GM12878 (cell line): ENCODE measurements at regions not wholly inside any gene's neighbourhood (a gene's known extent, or its start where the extent isn't known, plus 50 kb on each side); places are given as distances from the start of the nearest gene placed in this dataset.

Source experiments
- BMI1 ChIP-seq: fragments of 450-650 bp; IDR thresholded peaks from 2 replicates; pipeline ENCODE4 v1.6.1; 2016; ENCODE audit warnings: mild to moderate bottlenecking, moderate library complexity, borderline replicate concordance
- EP300 ChIP-seq, 2 experiments: fragments of 150-350 bp in 1 of 2; IDR thresholded peaks; 2 replicates each; pipeline ENCODE4 v1.6.1; 2011 to 2012; ENCODE audit warnings: low read depth in 2 of 2, low read length in 2 of 2, borderline replicate concordance in 1 of 2, improper control_type of control experiment in 1 of 2, inconsistent platforms in 1 of 2; ENCODE audit not compliant: control insufficient read depth in 1 of 2
- GABPA ChIP-seq: IDR thresholded peaks from 2 replicates; pipeline ENCODE4 v1.6.1; 2014; ENCODE audit warnings: antibody characterized with exemption, low read depth, mild to moderate bottlenecking, inconsistent platforms
- HDAC2 ChIP-seq: fragments of 200-600 bp; sonication (generic); IDR thresholded peaks from 2 replicates; pipeline ENCODE4 v1.6.1; 2017
- HDAC6 ChIP-seq: fragments of 200-600 bp; sonication (generic); IDR thresholded peaks from one replicate; pipeline ENCODE4 v1.8.0; 2017; ENCODE audit warnings: antibody characterized with exemption; ENCODE audit not compliant: unreplicated experiment
- IRF4 ChIP-seq: IDR thresholded peaks from 2 replicates; pipeline ENCODE4 v1.6.1; 2011; ENCODE audit warnings: low read depth, low read length
- MEF2B ChIP-seq: fragments of 450-650 bp; IDR thresholded peaks from 2 replicates; pipeline ENCODE4 v1.6.1; 2018; ENCODE audit warnings: mild to moderate bottlenecking, moderate library complexity; ENCODE audit not compliant: partially characterized antibody, poor library complexity, severe bottlenecking
- NBN ChIP-seq: fragments of 450-650 bp; IDR thresholded peaks from 2 replicates; pipeline ENCODE4 v1.6.1; 2016
- NFYB ChIP-seq: IDR thresholded peaks from 2 replicates; pipeline ENCODE4 v1.6.1; 2011; ENCODE audit warnings: low read depth, mild to moderate bottlenecking, low read length, improper control_type of control experiment, moderate library complexity; ENCODE audit not compliant: insufficient read depth
- PAX5 ChIP-seq: IDR thresholded peaks from 2 replicates; pipeline ENCODE4 v1.6.1; 2011; ENCODE audit warnings: low read depth, low read length, borderline replicate concordance
- POLR2A ChIP-seq: IDR thresholded peaks from 2 replicates; pipeline ENCODE4 v1.6.1; 2011; ENCODE audit warnings: low read depth, mild to moderate bottlenecking, low read length
- RELA ChIP-seq: fragments of 450-650 bp; IDR thresholded peaks from 2 replicates; pipeline ENCODE4 v1.8.0; 2014; ENCODE audit warnings: borderline replicate concordance; ENCODE audit not compliant: partially characterized antibody
- SMAD5 ChIP-seq: IDR thresholded peaks from 2 replicates; pipeline ENCODE4 v1.6.1; 2016; ENCODE audit warnings: antibody characterized with exemption, low read depth
- SREBF1 ChIP-seq: IDR thresholded peaks from 2 replicates; pipeline ENCODE4 v1.6.1; 2012; ENCODE audit warnings: mild to moderate bottlenecking, low read length
- TARDBP ChIP-seq: IDR thresholded peaks from 2 replicates; pipeline ENCODE4 v1.6.1; 2016; ENCODE audit warnings: borderline replicate concordance
- WRNIP1 ChIP-seq: IDR thresholded peaks from 2 replicates; pipeline ENCODE4 v1.6.1; 2011; ENCODE audit warnings: low read depth, low read length, improper control_type of control experiment, borderline replicate concordance
- TF ChIP-seq, protein P1 (sequence below): fragments of 450-650 bp; IDR thresholded peaks from 2 replicates; pipeline ENCODE4 v1.6.1; 2017; ENCODE audit warnings: antibody characterized with exemption, mild to moderate bottlenecking, moderate library complexity
- TF ChIP-seq, protein P2 (sequence below): fragments of 450-650 bp; IDR thresholded peaks from 2 replicates; pipeline ENCODE4 v1.6.1; 2017; ENCODE audit warnings: borderline replicate concordance
- TF ChIP-seq, protein P3 (sequence below): fragments of 450-650 bp; formaldehyde crosslinking; IDR thresholded peaks from 2 replicates; pipeline ENCODE4 v1.4.0; 2020; ENCODE audit warnings: mild to moderate bottlenecking, moderate library complexity
- TF ChIP-seq, protein P4 (sequence below): fragments of 150-350 bp; IDR thresholded peaks from 2 replicates; pipeline ENCODE4 v1.6.1; 2014; ENCODE audit warnings: mild to moderate bottlenecking, low read depth, low read length

DNA sequence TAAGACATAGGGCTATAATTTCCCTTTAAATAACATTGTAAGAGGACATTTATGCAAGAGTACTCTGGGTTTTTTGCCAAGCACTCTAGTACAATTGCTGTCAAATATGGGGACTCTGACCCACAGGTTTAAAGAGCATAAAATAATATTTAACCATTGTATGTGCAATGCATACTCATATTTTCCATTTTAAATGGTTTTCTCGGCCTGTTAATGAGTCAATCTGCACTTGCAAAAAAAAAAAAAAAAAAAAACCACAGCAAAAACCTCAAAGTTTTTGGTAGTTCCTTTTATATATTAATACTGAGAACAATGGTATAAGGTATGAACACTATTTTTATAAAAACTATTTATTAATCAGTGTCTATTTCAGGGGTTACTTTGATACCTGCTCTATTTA, 304.0 kb upstream of the CBLB start (continued):
- no peak for TF ChIP-seq PAX5
- peak; percentile 51; the same call in 1 of the 2 replicates for TF ChIP-seq NBN
- peak; percentile 78 to 96 for TF ChIP-seq EP300 (IDR thresholded peaks at IDR 0.05; ENCODE audit: borderline replicate concordance in 1 of 2, control insufficient read depth in 1 of 2, low read depth in 2 of 2, low read length in 2 of 2)
- TF ChIP-seq TARDBP, result no peak
- TF ChIP-seq, protein P1, sequence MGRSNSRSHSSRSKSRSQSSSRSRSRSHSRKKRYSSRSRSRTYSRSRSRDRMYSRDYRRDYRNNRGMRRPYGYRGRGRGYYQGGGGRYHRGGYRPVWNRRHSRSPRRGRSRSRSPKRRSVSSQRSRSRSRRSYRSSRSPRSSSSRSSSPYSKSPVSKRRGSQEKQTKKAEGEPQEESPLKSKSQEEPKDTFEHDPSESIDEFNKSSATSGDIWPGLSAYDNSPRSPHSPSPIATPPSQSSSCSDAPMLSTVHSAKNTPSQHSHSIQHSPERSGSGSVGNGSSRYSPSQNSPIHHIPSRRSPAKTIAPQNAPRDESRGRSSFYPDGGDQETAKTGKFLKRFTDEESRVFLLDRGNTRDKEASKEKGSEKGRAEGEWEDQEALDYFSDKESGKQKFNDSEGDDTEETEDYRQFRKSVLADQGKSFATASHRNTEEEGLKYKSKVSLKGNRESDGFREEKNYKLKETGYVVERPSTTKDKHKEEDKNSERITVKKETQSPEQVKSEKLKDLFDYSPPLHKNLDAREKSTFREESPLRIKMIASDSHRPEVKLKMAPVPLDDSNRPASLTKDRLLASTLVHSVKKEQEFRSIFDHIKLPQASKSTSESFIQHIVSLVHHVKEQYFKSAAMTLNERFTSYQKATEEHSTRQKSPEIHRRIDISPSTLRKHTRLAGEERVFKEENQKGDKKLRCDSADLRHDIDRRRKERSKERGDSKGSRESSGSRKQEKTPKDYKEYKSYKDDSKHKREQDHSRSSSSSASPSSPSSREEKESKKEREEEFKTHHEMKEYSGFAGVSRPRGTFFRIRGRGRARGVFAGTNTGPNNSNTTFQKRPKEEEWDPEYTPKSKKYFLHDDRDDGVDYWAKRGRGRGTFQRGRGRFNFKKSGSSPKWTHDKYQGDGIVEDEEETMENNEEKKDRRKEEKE, result no peak
- no peak for TF ChIP-seq HDAC6
- TF ChIP-seq, protein P2, sequence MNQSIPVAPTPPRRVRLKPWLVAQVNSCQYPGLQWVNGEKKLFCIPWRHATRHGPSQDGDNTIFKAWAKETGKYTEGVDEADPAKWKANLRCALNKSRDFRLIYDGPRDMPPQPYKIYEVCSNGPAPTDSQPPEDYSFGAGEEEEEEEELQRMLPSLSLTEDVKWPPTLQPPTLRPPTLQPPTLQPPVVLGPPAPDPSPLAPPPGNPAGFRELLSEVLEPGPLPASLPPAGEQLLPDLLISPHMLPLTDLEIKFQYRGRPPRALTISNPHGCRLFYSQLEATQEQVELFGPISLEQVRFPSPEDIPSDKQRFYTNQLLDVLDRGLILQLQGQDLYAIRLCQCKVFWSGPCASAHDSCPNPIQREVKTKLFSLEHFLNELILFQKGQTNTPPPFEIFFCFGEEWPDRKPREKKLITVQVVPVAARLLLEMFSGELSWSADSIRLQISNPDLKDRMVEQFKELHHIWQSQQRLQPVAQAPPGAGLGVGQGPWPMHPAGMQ, result peak; percentile 78; the same call in 1 of the 2 replicates
- no peak for TF ChIP-seq IRF4
- no peak for TF ChIP-seq HDAC2
- peak; percentile 59; the same call in 1 of the 2 replicates for TF ChIP-seq BMI1
- no peak for TF ChIP-seq NFYB
- TF ChIP-seq RELA, result no peak
- TF ChIP-seq SREBF1, result no peak
- no peak for TF ChIP-seq WRNIP1
- TF ChIP-seq GABPA, result no peak
- TF ChIP-seq SMAD5, result no peak
- no peak for TF ChIP-seq POLR2A
- TF ChIP-seq, protein P3, sequence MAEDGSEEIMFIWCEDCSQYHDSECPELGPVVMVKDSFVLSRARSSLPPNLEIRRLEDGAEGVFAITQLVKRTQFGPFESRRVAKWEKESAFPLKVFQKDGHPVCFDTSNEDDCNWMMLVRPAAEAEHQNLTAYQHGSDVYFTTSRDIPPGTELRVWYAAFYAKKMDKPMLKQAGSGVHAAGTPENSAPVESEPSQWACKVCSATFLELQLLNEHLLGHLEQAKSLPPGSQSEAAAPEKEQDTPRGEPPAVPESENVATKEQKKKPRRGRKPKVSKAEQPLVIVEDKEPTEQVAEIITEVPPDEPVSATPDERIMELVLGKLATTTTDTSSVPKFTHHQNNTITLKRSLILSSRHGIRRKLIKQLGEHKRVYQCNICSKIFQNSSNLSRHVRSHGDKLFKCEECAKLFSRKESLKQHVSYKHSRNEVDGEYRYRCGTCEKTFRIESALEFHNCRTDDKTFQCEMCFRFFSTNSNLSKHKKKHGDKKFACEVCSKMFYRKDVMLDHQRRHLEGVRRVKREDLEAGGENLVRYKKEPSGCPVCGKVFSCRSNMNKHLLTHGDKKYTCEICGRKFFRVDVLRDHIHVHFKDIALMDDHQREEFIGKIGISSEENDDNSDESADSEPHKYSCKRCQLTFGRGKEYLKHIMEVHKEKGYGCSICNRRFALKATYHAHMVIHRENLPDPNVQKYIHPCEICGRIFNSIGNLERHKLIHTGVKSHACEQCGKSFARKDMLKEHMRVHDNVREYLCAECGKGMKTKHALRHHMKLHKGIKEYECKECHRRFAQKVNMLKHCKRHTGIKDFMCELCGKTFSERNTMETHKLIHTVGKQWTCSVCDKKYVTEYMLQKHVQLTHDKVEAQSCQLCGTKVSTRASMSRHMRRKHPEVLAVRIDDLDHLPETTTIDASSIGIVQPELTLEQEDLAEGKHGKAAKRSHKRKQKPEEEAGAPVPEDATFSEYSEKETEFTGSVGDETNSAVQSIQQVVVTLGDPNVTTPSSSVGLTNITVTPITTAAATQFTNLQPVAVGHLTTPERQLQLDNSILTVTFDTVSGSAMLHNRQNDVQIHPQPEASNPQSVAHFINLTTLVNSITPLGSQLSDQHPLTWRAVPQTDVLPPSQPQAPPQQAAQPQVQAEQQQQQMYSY (CRISPR knock-in tag), result no peak
- TF ChIP-seq, protein P4, sequence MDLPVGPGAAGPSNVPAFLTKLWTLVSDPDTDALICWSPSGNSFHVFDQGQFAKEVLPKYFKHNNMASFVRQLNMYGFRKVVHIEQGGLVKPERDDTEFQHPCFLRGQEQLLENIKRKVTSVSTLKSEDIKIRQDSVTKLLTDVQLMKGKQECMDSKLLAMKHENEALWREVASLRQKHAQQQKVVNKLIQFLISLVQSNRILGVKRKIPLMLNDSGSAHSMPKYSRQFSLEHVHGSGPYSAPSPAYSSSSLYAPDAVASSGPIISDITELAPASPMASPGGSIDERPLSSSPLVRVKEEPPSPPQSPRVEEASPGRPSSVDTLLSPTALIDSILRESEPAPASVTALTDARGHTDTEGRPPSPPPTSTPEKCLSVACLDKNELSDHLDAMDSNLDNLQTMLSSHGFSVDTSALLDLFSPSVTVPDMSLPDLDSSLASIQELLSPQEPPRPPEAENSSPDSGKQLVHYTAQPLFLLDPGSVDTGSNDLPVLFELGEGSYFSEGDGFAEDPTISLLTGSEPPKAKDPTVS, result no peak
- peak; percentile 66 for TF ChIP-seq MEF2B
